ENCODE measurements at regions not wholly inside any gene's neighbourhood (a gene's known extent, or its start where the extent isn't known, plus 50 kb on each side); places are given as distances from the start of the nearest gene placed in this dataset.

GRCh38 chr10:3473271-3473670 is 300.7 kb upstream of the PITRM1 start:
- Mint-ChIP-seq H3K36me3 (no peaks in the 10 kb centered on the region), H3K27me3 (ENCODE audit: low read depth) (no peaks in the 10 kb centered on the region), H3K9me3 (no peaks in the 10 kb centered on the region), H3K4me3 (no peak overlapping the region), H3K27ac (no peak overlapping the region), H3K4me1 (peaks cover 30% of the 10 kb centered on the region)
- no peak for TF ChIP-seq CTCF (IDR thresholded peaks at IDR 0.05; ENCODE audit: unreplicated experiment)
- no peak for DNase-seq (ENCODE audit: low spot score in 2 of 2, unreplicated experiment in 2 of 2)

GRCh38 chr10:3472287-3473051 is 299.9 kb upstream of the PITRM1 start:
- no peak overlapping the region for H3K4me3 Mint-ChIP-seq
- no peak for TF ChIP-seq CTCF (IDR thresholded peaks at IDR 0.05; ENCODE audit: unreplicated experiment)
- H3K27me3 Mint-ChIP-seq (ENCODE audit: low read depth): no peaks in the 10 kb centered on the region
- no peaks in the 10 kb centered on the region for H3K36me3 Mint-ChIP-seq
- H3K27ac Mint-ChIP-seq: peak overlapping the region; percentile 86
- DNase-seq (ENCODE audit: low spot score in 2 of 2, unreplicated experiment in 2 of 2): no peak
- no peaks in the 10 kb centered on the region for H3K9me3 Mint-ChIP-seq
- peaks cover 38% of the 10 kb centered on the region for H3K4me1 Mint-ChIP-seq

GRCh38 chr10:3471927-3472286 is 299.3 kb upstream of the PITRM1 start:
- Mint-ChIP-seq H3K36me3 (no peaks in the 10 kb centered on the region), H3K9me3 (no peaks in the 10 kb centered on the region), H3K4me3 (no peak overlapping the region), H3K4me1 (peaks cover 42% of the 10 kb centered on the region), H3K27me3 (ENCODE audit: low read depth) (no peaks in the 10 kb centered on the region), H3K27ac (peak overlapping the region; percentile 86)
- no peak for TF ChIP-seq CTCF (IDR thresholded peaks at IDR 0.05; ENCODE audit: unreplicated experiment)
- DNase-seq (ENCODE audit: low spot score in 2 of 2, unreplicated experiment in 2 of 2): no peak

GRCh38 chr10:3471472-3471871 is 298.9 kb upstream of the PITRM1 start:
- Mint-ChIP-seq H3K4me3 (no peak overlapping the region), H3K9me3 (no peaks in the 10 kb centered on the region), H3K27me3 (ENCODE audit: low read depth) (no peaks in the 10 kb centered on the region), H3K4me1 (peaks cover 41% of the 10 kb centered on the region), H3K27ac (peak overlapping the region; percentile 86), H3K36me3 (no peaks in the 10 kb centered on the region)
- no peak for TF ChIP-seq CTCF (IDR thresholded peaks at IDR 0.05; ENCODE audit: unreplicated experiment)
- DNase-seq (ENCODE audit: low spot score in 2 of 2, unreplicated experiment in 2 of 2): no peak

GRCh38 chr10:3470191-3470590 is 297.6 kb upstream of the PITRM1 start:
- no peak overlapping the region for H3K4me3 Mint-ChIP-seq
- no peaks in the 10 kb centered on the region for H3K27me3 Mint-ChIP-seq (ENCODE audit: low read depth)
- peaks cover 47% of the 10 kb centered on the region for H3K4me1 Mint-ChIP-seq
- DNase-seq (ENCODE audit: low spot score in 2 of 2, unreplicated experiment in 2 of 2): no peak
- H3K27ac Mint-ChIP-seq: peak overlapping the region; percentile 66
- no peak for TF ChIP-seq CTCF (IDR thresholded peaks at IDR 0.05; ENCODE audit: unreplicated experiment)
- no peaks in the 10 kb centered on the region for H3K9me3 Mint-ChIP-seq
- no peaks in the 10 kb centered on the region for H3K36me3 Mint-ChIP-seq

All from mesothelial cell of epicardium (in vitro differentiated cells).